GM18499 (cell line): ENCODE measurements at regions not wholly inside any gene's neighbourhood (a gene's known extent, or its start where the extent isn't known, plus 50 kb on each side); places are given as distances from the start of the nearest gene placed in this dataset.
"Not testable (repeated sequence)": the region's sequence is repeated elsewhere in the genome, so short reads cannot be mapped to it uniquely, and the experiment has no call there.

Source experiments
- ATAC-seq: cut with Tn5 transposase; IDR thresholded peaks from one replicate; pipeline ENCODE4 v1.9.1; 2021; ENCODE audit warnings: moderate number of reproducible peaks; ENCODE audit not compliant: insufficient read depth, unreplicated experiment

DNA sequence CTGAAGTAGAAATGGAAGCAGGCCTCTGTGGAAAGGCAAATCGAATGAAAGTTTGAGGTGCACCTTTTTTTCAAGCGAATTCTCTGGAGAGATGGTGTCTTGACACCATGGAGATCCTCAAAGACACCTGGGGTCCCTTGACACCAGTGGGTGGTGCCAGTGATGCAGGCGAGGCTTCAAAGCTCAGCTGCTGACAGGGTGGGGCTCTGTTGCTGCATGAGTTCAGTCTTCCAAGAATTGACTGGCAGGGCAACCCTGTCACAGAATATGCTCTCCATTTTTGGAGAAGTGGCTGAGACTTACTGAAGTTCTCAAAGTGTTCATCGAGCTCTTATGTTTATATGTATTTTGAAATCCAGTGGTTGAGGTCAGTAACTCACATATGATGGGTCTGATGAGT lies 1741.6 kb downstream of the SPATA31A7 start:
- ATAC-seq: not testable (repeated sequence)

GRCh38 chr9:62952840-62953239 lies 1763.0 kb downstream of the SPATA31A7 start:
- ATAC-seq: not testable (repeated sequence)
